ENCODE measurements at regions not wholly inside any gene's neighbourhood (a gene's known extent, or its start where the extent isn't known, plus 50 kb on each side); places are given as distances from the start of the nearest gene placed in this dataset.
A peak's percentile ranks its signal among the peaks of the same experiment; 100 is the strongest.

- TF ChIP-seq CTCF (IDR thresholded peaks at IDR 0.05) (no peak), EP300 (IDR thresholded peaks at IDR 0.05) (no peak), POLR2AphosphoS5 (IDR thresholded peaks at IDR 0.05) (peak in 1 of 3 donors; percentile 24)
These were observed 129.3 kb upstream of the EPB41L4A start for GRCh38 chr5:112548246-112548881.

Data from stomach (tissue), 4 donors.